ENCODE measurements at regions not wholly inside any gene's neighbourhood (a gene's known extent, or its start where the extent isn't known, plus 50 kb on each side); places are given as distances from the start of the nearest gene placed in this dataset.
A peak's percentile ranks its signal among the peaks of the same experiment; 100 is the strongest.
"Not testable (repeated sequence)": the region's sequence is repeated elsewhere in the genome, so short reads cannot be mapped to it uniquely, and the experiment has no call there.

DNA sequence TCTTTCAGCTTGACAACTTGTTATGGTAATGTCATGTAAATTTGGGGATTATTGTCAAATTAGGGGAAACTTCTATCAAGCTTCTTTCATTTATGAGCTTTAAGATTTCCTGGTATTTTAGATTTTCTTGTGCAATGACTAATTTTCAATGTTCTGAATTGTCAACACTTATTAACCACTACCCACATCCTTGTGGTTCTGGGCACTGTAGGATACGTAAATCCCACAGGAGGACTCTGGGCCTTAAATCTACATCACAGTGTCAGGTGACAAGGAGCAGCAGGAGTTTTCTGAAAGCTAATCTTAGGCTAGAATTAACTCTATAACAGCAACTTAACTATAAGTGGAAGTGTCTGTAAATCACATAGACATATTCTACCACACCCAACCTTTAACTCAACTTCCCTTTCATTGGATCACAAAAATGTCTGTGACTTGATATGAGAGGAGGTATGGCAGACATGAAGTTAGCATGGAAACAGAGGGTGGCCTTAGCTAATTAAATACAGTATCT lies 397.7 kb downstream of the HLX start:
- TF ChIP-seq, protein P1, sequence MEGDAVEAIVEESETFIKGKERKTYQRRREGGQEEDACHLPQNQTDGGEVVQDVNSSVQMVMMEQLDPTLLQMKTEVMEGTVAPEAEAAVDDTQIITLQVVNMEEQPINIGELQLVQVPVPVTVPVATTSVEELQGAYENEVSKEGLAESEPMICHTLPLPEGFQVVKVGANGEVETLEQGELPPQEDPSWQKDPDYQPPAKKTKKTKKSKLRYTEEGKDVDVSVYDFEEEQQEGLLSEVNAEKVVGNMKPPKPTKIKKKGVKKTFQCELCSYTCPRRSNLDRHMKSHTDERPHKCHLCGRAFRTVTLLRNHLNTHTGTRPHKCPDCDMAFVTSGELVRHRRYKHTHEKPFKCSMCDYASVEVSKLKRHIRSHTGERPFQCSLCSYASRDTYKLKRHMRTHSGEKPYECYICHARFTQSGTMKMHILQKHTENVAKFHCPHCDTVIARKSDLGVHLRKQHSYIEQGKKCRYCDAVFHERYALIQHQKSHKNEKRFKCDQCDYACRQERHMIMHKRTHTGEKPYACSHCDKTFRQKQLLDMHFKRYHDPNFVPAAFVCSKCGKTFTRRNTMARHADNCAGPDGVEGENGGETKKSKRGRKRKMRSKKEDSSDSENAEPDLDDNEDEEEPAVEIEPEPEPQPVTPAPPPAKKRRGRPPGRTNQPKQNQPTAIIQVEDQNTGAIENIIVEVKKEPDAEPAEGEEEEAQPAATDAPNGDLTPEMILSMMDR (IDR thresholded peaks at IDR 0.05; ENCODE audit: insufficient read depth, low read length): no peak
- H3K4me3 ChIP-seq (ENCODE audit: low read depth, low read length): no peak overlapping the region
- DNase-seq (ENCODE audit: low read depth): no peak

GRCh38 chr1:221279146-221279545 lies 399.9 kb downstream of the HLX start:
- TF ChIP-seq, protein P1 (IDR thresholded peaks at IDR 0.05; ENCODE audit: insufficient read depth, low read length): no peak
- no peak overlapping the region for H3K4me3 ChIP-seq (ENCODE audit: low read depth, low read length)
- DNase-seq (ENCODE audit: low read depth): peak; percentile 23

GRCh38 chr1:221283532-221283931 lies 404.3 kb downstream of the HLX start:
- no peak overlapping the region for H3K4me3 ChIP-seq (ENCODE audit: low read depth, low read length)
- TF ChIP-seq, protein P1 (IDR thresholded peaks at IDR 0.05; ENCODE audit: insufficient read depth, low read length): no peak
- no peak for DNase-seq (ENCODE audit: low read depth)

DNA sequence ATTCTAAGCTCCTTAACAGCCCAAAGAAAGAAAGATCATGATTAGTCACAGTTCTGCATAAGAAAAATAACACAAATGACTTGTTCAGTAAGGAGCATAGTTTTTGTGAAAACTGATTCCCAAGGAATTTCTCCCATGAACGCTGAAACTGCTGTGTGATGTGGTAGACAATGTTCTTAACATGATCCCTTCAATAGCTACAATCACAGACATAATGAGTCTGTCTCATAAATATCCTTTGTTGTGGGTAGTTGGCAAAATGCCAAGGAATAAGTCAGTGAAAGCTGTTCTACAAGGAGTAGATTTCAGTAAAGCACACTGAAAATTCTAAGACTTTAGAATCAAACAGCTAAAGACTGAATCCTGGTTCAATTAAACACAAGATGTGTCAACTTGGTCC lies 404.8 kb downstream of the HLX start:
- no peak overlapping the region for H3K4me3 ChIP-seq (ENCODE audit: low read depth, low read length)
- peak; percentile 74 for DNase-seq (ENCODE audit: low read depth)
- TF ChIP-seq, protein P1 (IDR thresholded peaks at IDR 0.05; ENCODE audit: insufficient read depth, low read length): no peak

DNA sequence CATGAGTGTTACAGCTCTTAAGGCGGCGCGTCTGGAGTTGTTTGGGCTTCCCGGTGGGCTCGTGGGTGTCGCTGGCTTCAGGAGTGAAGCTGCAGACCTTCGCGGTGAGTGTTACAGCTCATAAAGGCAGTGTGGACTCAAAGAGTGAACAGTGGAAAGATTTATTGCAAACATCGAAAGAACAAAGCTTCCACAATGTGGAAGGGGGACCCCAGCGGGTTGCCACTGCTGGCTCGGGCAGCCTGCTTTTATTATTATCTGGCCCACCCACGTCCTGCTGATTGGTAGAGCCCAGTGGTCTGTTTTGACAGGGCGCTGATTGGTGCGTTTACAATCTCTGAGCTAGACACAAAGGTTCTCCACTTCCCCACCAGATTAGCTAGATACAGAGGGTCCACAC lies 405.7 kb downstream of the HLX start:
- not testable (repeated sequence) for DNase-seq (ENCODE audit: low read depth); H3K4me3 ChIP-seq (ENCODE audit: low read depth, low read length)

- H3K4me3 ChIP-seq (ENCODE audit: low read depth, low read length); DNase-seq (ENCODE audit: low read depth): not testable (repeated sequence)
Measured at GRCh38 chr1:221285458-221286210, 406.4 kb downstream of the HLX start.

GRCh38 chr1:221286399-221286798 lies 407.2 kb downstream of the HLX start:
- DNase-seq (ENCODE audit: low read depth): no peak
- TF ChIP-seq, protein P1 (IDR thresholded peaks at IDR 0.05; ENCODE audit: insufficient read depth, low read length): no peak
- no peak overlapping the region for H3K4me3 ChIP-seq (ENCODE audit: low read depth, low read length)

- no peak overlapping the region for H3K4me3 ChIP-seq (ENCODE audit: low read depth, low read length)
- TF ChIP-seq, protein P1 (IDR thresholded peaks at IDR 0.05; ENCODE audit: insufficient read depth, low read length): no peak
- no peak for DNase-seq (ENCODE audit: low read depth)
Measured at GRCh38 chr1:221289103-221289502, 409.9 kb downstream of the HLX start.

All from fibroblast of the aortic adventitia (primary cell).